GM23338 (cell line): ENCODE measurements at regions not wholly inside any gene's neighbourhood (a gene's known extent, or its start where the extent isn't known, plus 50 kb on each side); places are given as distances from the start of the nearest gene placed in this dataset.

ENCODE experiments used
- ATAC-seq: fragments of 200-7000 bp; cut with Tn5 transposase; 3 replicates; pipeline ENCODE4 v1.9.1; 2020
- DNase-seq: peaks from one replicate; pipeline ENCODE4 v3.0.0-alpha.2; 2015; ENCODE audit warnings: low spot score
- H2AFZ ChIP-seq: fragments of 200-600 bp; sonication (generic); 2 replicates; pipeline ENCODE4 v1.8.0; 2016; ENCODE audit warnings: antibody characterized with exemption, mild to moderate bottlenecking, moderate library complexity
- H3F3A ChIP-seq: fragments of 200-600 bp; sonication (generic); replicated peaks from 2 replicates; pipeline ENCODE4 v1.8.0; 2017; ENCODE audit warnings: antibody characterized with exemption, mixed run types, low read depth
- H3K27ac ChIP-seq: fragments of 200-600 bp; sonication (generic); 2 replicates; pipeline ENCODE4 v1.6.1; 2016; ENCODE audit warnings: low read depth
- H3K27me3 ChIP-seq: fragments of 200-600 bp; sonication (generic); 2 replicates; pipeline ENCODE4 v1.8.0; 2016; ENCODE audit warnings: mild to moderate bottlenecking, mixed run types, moderate library complexity; ENCODE audit not compliant: insufficient read depth
- H3K36me3 ChIP-seq: fragments of 200-600 bp; sonication (generic); 2 replicates; pipeline ENCODE4 v1.8.0; 2016; ENCODE audit warnings: mild to moderate bottlenecking; ENCODE audit not compliant: insufficient read depth
- H3K4me1 ChIP-seq: fragments of 200-600 bp; sonication (generic); 2 replicates; pipeline ENCODE4 v1.8.0; 2016; ENCODE audit warnings: mild to moderate bottlenecking, moderate library complexity; ENCODE audit not compliant: insufficient read depth
- H3K4me2 ChIP-seq: fragments of 200-600 bp; sonication (generic); 2 replicates; pipeline ENCODE4 v1.7.1; 2017; ENCODE audit warnings: mixed run types
- H3K4me3 ChIP-seq: fragments of 200-600 bp; sonication (generic); 2 replicates; pipeline ENCODE4 v1.6.1; 2016; ENCODE audit warnings: mixed run types
- H3K79me2 ChIP-seq: fragments of 200-600 bp; sonication (generic); replicated peaks from 2 replicates; pipeline ENCODE4 v1.8.0; 2017; ENCODE audit warnings: mild to moderate bottlenecking; ENCODE audit not compliant: insufficient read depth
- H3K9me2 ChIP-seq: fragments of 200-600 bp; sonication (generic); 2 replicates; pipeline ENCODE4 v1.8.0; 2017; ENCODE audit not compliant: insufficient read depth
- H4K20me1 ChIP-seq: fragments of 200-600 bp; sonication (generic); replicated peaks from 2 replicates; pipeline ENCODE4 v1.8.0; 2017; ENCODE audit warnings: mild to moderate bottlenecking; ENCODE audit not compliant: insufficient read depth
- H3K27ac Mint-ChIP-seq: 2 replicates; pipeline ENCODE4 v1.8.0; 2020; ENCODE audit warnings: inconsistent platforms, mild to moderate bottlenecking, moderate library complexity, mixed read lengths
- H3K27me3 Mint-ChIP-seq: 3 replicates; pipeline ENCODE4 v1.8.0; 2022; ENCODE audit warnings: low read depth, mild to moderate bottlenecking, moderate library complexity, mixed read lengths, inconsistent platforms; ENCODE audit not compliant: insufficient read depth, poor library complexity
- H3K36me3 Mint-ChIP-seq: 3 replicates; pipeline ENCODE4 v1.8.0; 2021; ENCODE audit warnings: low read depth, mild to moderate bottlenecking, inconsistent platforms, moderate library complexity, mixed read lengths
- H3K4me1 Mint-ChIP-seq: 3 replicates; pipeline ENCODE4 v1.8.0; 2020; ENCODE audit warnings: mild to moderate bottlenecking, inconsistent platforms, mixed read lengths
- H3K4me3 Mint-ChIP-seq: 3 replicates; pipeline ENCODE4 v1.8.0; 2021; ENCODE audit warnings: moderate library complexity, mild to moderate bottlenecking, inconsistent platforms, mixed read lengths
- H3K9me3 Mint-ChIP-seq: 3 replicates; pipeline ENCODE4 v1.8.0; 2020; ENCODE audit warnings: moderate library complexity, mild to moderate bottlenecking, inconsistent platforms, mixed read lengths
- CREB1 ChIP-seq: fragments of 250-450 bp; sonication (Bioruptor Pico); IDR thresholded peaks from 2 replicates; pipeline ENCODE4 v1.5.0; 2020; ENCODE audit warnings: low read depth, mild to moderate bottlenecking, moderate library complexity
- EZH2 ChIP-seq: fragments of 200-600 bp; sonication (generic); IDR thresholded peaks from one replicate; pipeline ENCODE4 v1.8.0; 2017; ENCODE audit warnings: antibody characterized with exemption, mild to moderate bottlenecking, low read depth; ENCODE audit not compliant: unreplicated experiment
- EZH2phosphoT487 ChIP-seq: fragments of 200-600 bp; sonication (generic); IDR thresholded peaks from one replicate; pipeline ENCODE4 v1.8.1; 2018; ENCODE audit warnings: antibody characterized with exemption; ENCODE audit not compliant: unreplicated experiment
- JUNB ChIP-seq: IDR thresholded peaks from one replicate; pipeline ENCODE4 v1.6.1; 2016; ENCODE audit warnings: antibody characterized with exemption; ENCODE audit not compliant: unreplicated experiment
- NANOG ChIP-seq: IDR thresholded peaks from 2 replicates; pipeline ENCODE4 v1.6.1; 2016; ENCODE audit warnings: antibody characterized with exemption, borderline replicate concordance
- POLR2AphosphoS5 ChIP-seq: IDR thresholded peaks from 2 replicates; pipeline ENCODE4 v1.6.1; 2016; ENCODE audit warnings: antibody characterized with exemption, low read depth
- STAT1 ChIP-seq: IDR thresholded peaks from one replicate; pipeline ENCODE4 v1.6.1; 2016; ENCODE audit warnings: antibody characterized with exemption; ENCODE audit not compliant: unreplicated experiment
- ZNF114 ChIP-seq: fragments of 250-450 bp; sonication (Bioruptor Pico); IDR thresholded peaks from 2 replicates; pipeline ENCODE4 v1.5.0; 2020; ENCODE audit warnings: mild to moderate bottlenecking, moderate library complexity
- ZNF331 ChIP-seq: fragments of 250-450 bp; sonication (Bioruptor Pico); IDR thresholded peaks from 2 replicates; pipeline ENCODE4 v1.5.0; 2020; ENCODE audit warnings: low read depth, mild to moderate bottlenecking, moderate library complexity
- TF ChIP-seq, protein P1 (sequence below): IDR thresholded peaks from 2 replicates; pipeline ENCODE4 v1.6.1; 2016; ENCODE audit warnings: antibody characterized with exemption
- TF ChIP-seq, protein P2 (sequence below), 2 experiments: fragments of 200-600 bp in 1 of 2; sonication (generic) in 1 of 2; conservative IDR thresholded peaks; 2 replicates each; pipeline versions ENCODE4 v1.5.1 to v1.6.1; 2016 to 2017; ENCODE audit warnings: antibody characterized with exemption in 2 of 2, low read depth in 2 of 2, mild to moderate bottlenecking in 2 of 2, moderate library complexity in 1 of 2
- TF ChIP-seq, protein P3 (sequence below): IDR thresholded peaks from one replicate; pipeline ENCODE4 v1.6.1; 2018; ENCODE audit warnings: antibody characterized with exemption; ENCODE audit not compliant: unreplicated experiment

DNA sequence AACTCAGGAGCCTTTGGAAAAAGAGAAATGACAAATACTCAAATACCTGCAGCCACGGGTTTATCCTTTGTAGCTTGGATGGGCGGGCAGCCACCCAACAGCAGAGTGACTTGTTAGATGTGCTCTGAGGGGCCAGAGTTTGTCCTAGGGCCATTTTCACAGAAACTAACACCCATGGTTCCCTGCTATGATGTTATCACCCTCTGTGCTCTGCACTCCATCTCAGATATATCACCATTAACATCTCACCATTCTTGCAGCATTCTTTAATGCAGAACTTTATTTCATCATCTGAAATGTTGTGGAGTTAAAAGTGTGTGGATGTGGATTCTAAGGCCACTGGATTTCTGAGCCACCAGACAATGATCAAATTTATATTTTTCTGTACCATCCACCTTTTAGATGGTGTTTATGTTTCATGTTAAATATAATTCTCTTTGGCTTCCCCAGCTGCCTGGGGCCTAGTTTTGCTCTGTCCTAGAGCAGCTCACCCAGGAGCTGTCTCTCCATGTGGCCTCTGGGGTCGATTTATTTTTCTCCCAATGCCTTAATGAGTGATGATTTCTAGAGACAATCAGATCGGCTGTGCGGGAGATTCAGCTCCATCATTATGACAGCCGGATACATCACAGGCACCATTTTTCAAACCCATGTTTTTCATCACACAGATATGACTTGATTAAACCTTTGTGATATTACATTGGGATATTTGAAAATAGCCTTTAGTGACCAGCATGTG lies 380.8 kb downstream of the BCOR start:
- Histone ChIP-seq H3F3A (no peaks in the 10 kb centered on the region), H3K4me1 (no peaks in the 10 kb centered on the region), H3K9me2 (no peaks in the 10 kb centered on the region), H3K27me3 (no peaks in the 10 kb centered on the region), H2AFZ (no peak overlapping the region), H3K4me2 (no peak overlapping the region), H4K20me1 (no peaks in the 10 kb centered on the region), H3K79me2 (no peaks in the 10 kb centered on the region), H3K36me3 (no peaks in the 10 kb centered on the region), H3K27ac (no peak overlapping the region), H3K4me3 (no peak overlapping the region)
- TF ChIP-seq, protein P1, sequence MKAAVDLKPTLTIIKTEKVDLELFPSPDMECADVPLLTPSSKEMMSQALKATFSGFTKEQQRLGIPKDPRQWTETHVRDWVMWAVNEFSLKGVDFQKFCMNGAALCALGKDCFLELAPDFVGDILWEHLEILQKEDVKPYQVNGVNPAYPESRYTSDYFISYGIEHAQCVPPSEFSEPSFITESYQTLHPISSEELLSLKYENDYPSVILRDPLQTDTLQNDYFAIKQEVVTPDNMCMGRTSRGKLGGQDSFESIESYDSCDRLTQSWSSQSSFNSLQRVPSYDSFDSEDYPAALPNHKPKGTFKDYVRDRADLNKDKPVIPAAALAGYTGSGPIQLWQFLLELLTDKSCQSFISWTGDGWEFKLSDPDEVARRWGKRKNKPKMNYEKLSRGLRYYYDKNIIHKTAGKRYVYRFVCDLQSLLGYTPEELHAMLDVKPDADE, result no peak
- no peak for TF ChIP-seq ZNF331
- TF ChIP-seq, protein P2, sequence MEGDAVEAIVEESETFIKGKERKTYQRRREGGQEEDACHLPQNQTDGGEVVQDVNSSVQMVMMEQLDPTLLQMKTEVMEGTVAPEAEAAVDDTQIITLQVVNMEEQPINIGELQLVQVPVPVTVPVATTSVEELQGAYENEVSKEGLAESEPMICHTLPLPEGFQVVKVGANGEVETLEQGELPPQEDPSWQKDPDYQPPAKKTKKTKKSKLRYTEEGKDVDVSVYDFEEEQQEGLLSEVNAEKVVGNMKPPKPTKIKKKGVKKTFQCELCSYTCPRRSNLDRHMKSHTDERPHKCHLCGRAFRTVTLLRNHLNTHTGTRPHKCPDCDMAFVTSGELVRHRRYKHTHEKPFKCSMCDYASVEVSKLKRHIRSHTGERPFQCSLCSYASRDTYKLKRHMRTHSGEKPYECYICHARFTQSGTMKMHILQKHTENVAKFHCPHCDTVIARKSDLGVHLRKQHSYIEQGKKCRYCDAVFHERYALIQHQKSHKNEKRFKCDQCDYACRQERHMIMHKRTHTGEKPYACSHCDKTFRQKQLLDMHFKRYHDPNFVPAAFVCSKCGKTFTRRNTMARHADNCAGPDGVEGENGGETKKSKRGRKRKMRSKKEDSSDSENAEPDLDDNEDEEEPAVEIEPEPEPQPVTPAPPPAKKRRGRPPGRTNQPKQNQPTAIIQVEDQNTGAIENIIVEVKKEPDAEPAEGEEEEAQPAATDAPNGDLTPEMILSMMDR (conservative IDR thresholded peaks at IDR 0.05; ENCODE audit: low read depth in 2 of 2), result no peak
- no peak for TF ChIP-seq STAT1
- no peak for TF ChIP-seq ZNF114
- no peak for TF ChIP-seq EZH2
- no peak for TF ChIP-seq CREB1 (CRISPR knock-in tag)
- TF ChIP-seq EZH2phosphoT487, result no peak
- TF ChIP-seq, protein P3, sequence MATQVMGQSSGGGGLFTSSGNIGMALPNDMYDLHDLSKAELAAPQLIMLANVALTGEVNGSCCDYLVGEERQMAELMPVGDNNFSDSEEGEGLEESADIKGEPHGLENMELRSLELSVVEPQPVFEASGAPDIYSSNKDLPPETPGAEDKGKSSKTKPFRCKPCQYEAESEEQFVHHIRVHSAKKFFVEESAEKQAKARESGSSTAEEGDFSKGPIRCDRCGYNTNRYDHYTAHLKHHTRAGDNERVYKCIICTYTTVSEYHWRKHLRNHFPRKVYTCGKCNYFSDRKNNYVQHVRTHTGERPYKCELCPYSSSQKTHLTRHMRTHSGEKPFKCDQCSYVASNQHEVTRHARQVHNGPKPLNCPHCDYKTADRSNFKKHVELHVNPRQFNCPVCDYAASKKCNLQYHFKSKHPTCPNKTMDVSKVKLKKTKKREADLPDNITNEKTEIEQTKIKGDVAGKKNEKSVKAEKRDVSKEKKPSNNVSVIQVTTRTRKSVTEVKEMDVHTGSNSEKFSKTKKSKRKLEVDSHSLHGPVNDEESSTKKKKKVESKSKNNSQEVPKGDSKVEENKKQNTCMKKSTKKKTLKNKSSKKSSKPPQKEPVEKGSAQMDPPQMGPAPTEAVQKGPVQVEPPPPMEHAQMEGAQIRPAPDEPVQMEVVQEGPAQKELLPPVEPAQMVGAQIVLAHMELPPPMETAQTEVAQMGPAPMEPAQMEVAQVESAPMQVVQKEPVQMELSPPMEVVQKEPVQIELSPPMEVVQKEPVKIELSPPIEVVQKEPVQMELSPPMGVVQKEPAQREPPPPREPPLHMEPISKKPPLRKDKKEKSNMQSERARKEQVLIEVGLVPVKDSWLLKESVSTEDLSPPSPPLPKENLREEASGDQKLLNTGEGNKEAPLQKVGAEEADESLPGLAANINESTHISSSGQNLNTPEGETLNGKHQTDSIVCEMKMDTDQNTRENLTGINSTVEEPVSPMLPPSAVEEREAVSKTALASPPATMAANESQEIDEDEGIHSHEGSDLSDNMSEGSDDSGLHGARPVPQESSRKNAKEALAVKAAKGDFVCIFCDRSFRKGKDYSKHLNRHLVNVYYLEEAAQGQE, result no peak
- TF ChIP-seq POLR2AphosphoS5, result no peak
- no peak for TF ChIP-seq JUNB
- no peak for TF ChIP-seq NANOG
- no peaks in the 10 kb centered on the region for H3K9me3 Mint-ChIP-seq
- H3K4me1 Mint-ChIP-seq, result peaks cover 5% of the 10 kb centered on the region
- DNase-seq (no peak), ATAC-seq (no peak)
- no peak overlapping the region for H3K27ac Mint-ChIP-seq
- no peak overlapping the region for H3K4me3 Mint-ChIP-seq
- H3K27me3 Mint-ChIP-seq, result no peaks in the 10 kb centered on the region
- H3K36me3 Mint-ChIP-seq, result no peaks in the 10 kb centered on the region
